GM23338 (cell line): ENCODE measurements at regions not wholly inside any gene's neighbourhood (a gene's known extent, or its start where the extent isn't known, plus 50 kb on each side); places are given as distances from the start of the nearest gene placed in this dataset.
A peak's percentile ranks its signal among the peaks of the same experiment; 100 is the strongest.

ENCODE experiments used
- ATAC-seq: fragments of 200-7000 bp; cut with Tn5 transposase; 3 replicates; pipeline ENCODE4 v1.9.1; 2020
- DNase-seq: peaks from one replicate; pipeline ENCODE4 v3.0.0-alpha.2; 2015; ENCODE audit warnings: low spot score
- H2AFZ ChIP-seq: fragments of 200-600 bp; sonication (generic); 2 replicates; pipeline ENCODE4 v1.8.0; 2016; ENCODE audit warnings: antibody characterized with exemption, mild to moderate bottlenecking, moderate library complexity
- H3F3A ChIP-seq: fragments of 200-600 bp; sonication (generic); replicated peaks from 2 replicates; pipeline ENCODE4 v1.8.0; 2017; ENCODE audit warnings: antibody characterized with exemption, mixed run types, low read depth
- H3K27ac ChIP-seq: fragments of 200-600 bp; sonication (generic); 2 replicates; pipeline ENCODE4 v1.6.1; 2016; ENCODE audit warnings: low read depth
- H3K27me3 ChIP-seq: fragments of 200-600 bp; sonication (generic); 2 replicates; pipeline ENCODE4 v1.8.0; 2016; ENCODE audit warnings: mild to moderate bottlenecking, mixed run types, moderate library complexity; ENCODE audit not compliant: insufficient read depth
- H3K36me3 ChIP-seq: fragments of 200-600 bp; sonication (generic); 2 replicates; pipeline ENCODE4 v1.8.0; 2016; ENCODE audit warnings: mild to moderate bottlenecking; ENCODE audit not compliant: insufficient read depth
- H3K4me1 ChIP-seq: fragments of 200-600 bp; sonication (generic); 2 replicates; pipeline ENCODE4 v1.8.0; 2016; ENCODE audit warnings: mild to moderate bottlenecking, moderate library complexity; ENCODE audit not compliant: insufficient read depth
- H3K4me2 ChIP-seq: fragments of 200-600 bp; sonication (generic); 2 replicates; pipeline ENCODE4 v1.7.1; 2017; ENCODE audit warnings: mixed run types
- H3K4me3 ChIP-seq: fragments of 200-600 bp; sonication (generic); 2 replicates; pipeline ENCODE4 v1.6.1; 2016; ENCODE audit warnings: mixed run types
- H3K79me2 ChIP-seq: fragments of 200-600 bp; sonication (generic); replicated peaks from 2 replicates; pipeline ENCODE4 v1.8.0; 2017; ENCODE audit warnings: mild to moderate bottlenecking; ENCODE audit not compliant: insufficient read depth
- H3K9me2 ChIP-seq: fragments of 200-600 bp; sonication (generic); 2 replicates; pipeline ENCODE4 v1.8.0; 2017; ENCODE audit not compliant: insufficient read depth
- H4K20me1 ChIP-seq: fragments of 200-600 bp; sonication (generic); replicated peaks from 2 replicates; pipeline ENCODE4 v1.8.0; 2017; ENCODE audit warnings: mild to moderate bottlenecking; ENCODE audit not compliant: insufficient read depth
- H3K27ac Mint-ChIP-seq: 2 replicates; pipeline ENCODE4 v1.8.0; 2020; ENCODE audit warnings: inconsistent platforms, mild to moderate bottlenecking, moderate library complexity, mixed read lengths
- H3K27me3 Mint-ChIP-seq: 3 replicates; pipeline ENCODE4 v1.8.0; 2022; ENCODE audit warnings: low read depth, mild to moderate bottlenecking, moderate library complexity, mixed read lengths, inconsistent platforms; ENCODE audit not compliant: insufficient read depth, poor library complexity
- H3K36me3 Mint-ChIP-seq: 3 replicates; pipeline ENCODE4 v1.8.0; 2021; ENCODE audit warnings: low read depth, mild to moderate bottlenecking, inconsistent platforms, moderate library complexity, mixed read lengths
- H3K4me1 Mint-ChIP-seq: 3 replicates; pipeline ENCODE4 v1.8.0; 2020; ENCODE audit warnings: mild to moderate bottlenecking, inconsistent platforms, mixed read lengths
- H3K4me3 Mint-ChIP-seq: 3 replicates; pipeline ENCODE4 v1.8.0; 2021; ENCODE audit warnings: moderate library complexity, mild to moderate bottlenecking, inconsistent platforms, mixed read lengths
- H3K9me3 Mint-ChIP-seq: 3 replicates; pipeline ENCODE4 v1.8.0; 2020; ENCODE audit warnings: moderate library complexity, mild to moderate bottlenecking, inconsistent platforms, mixed read lengths
- CREB1 ChIP-seq: fragments of 250-450 bp; sonication (Bioruptor Pico); IDR thresholded peaks from 2 replicates; pipeline ENCODE4 v1.5.0; 2020; ENCODE audit warnings: low read depth, mild to moderate bottlenecking, moderate library complexity
- CTCF ChIP-seq, 2 experiments: fragments of 200-600 bp in 1 of 2; sonication (generic) in 1 of 2; conservative IDR thresholded peaks; 2 replicates each; pipeline versions ENCODE4 v1.5.1 to v1.6.1; 2016 to 2017; ENCODE audit warnings: antibody characterized with exemption in 2 of 2, low read depth in 2 of 2, mild to moderate bottlenecking in 2 of 2, moderate library complexity in 1 of 2
- ETS1 ChIP-seq: IDR thresholded peaks from 2 replicates; pipeline ENCODE4 v1.6.1; 2016; ENCODE audit warnings: antibody characterized with exemption
- EZH2 ChIP-seq: fragments of 200-600 bp; sonication (generic); IDR thresholded peaks from one replicate; pipeline ENCODE4 v1.8.0; 2017; ENCODE audit warnings: antibody characterized with exemption, mild to moderate bottlenecking, low read depth; ENCODE audit not compliant: unreplicated experiment
- EZH2phosphoT487 ChIP-seq: fragments of 200-600 bp; sonication (generic); IDR thresholded peaks from one replicate; pipeline ENCODE4 v1.8.1; 2018; ENCODE audit warnings: antibody characterized with exemption; ENCODE audit not compliant: unreplicated experiment
- JUNB ChIP-seq: IDR thresholded peaks from one replicate; pipeline ENCODE4 v1.6.1; 2016; ENCODE audit warnings: antibody characterized with exemption; ENCODE audit not compliant: unreplicated experiment
- NANOG ChIP-seq: IDR thresholded peaks from 2 replicates; pipeline ENCODE4 v1.6.1; 2016; ENCODE audit warnings: antibody characterized with exemption, borderline replicate concordance
- POLR2AphosphoS5 ChIP-seq: IDR thresholded peaks from 2 replicates; pipeline ENCODE4 v1.6.1; 2016; ENCODE audit warnings: antibody characterized with exemption, low read depth
- REST ChIP-seq: IDR thresholded peaks from one replicate; pipeline ENCODE4 v1.6.1; 2018; ENCODE audit warnings: antibody characterized with exemption; ENCODE audit not compliant: unreplicated experiment
- STAT1 ChIP-seq: IDR thresholded peaks from one replicate; pipeline ENCODE4 v1.6.1; 2016; ENCODE audit warnings: antibody characterized with exemption; ENCODE audit not compliant: unreplicated experiment
- ZNF114 ChIP-seq: fragments of 250-450 bp; sonication (Bioruptor Pico); IDR thresholded peaks from 2 replicates; pipeline ENCODE4 v1.5.0; 2020; ENCODE audit warnings: mild to moderate bottlenecking, moderate library complexity
- ZNF331 ChIP-seq: fragments of 250-450 bp; sonication (Bioruptor Pico); IDR thresholded peaks from 2 replicates; pipeline ENCODE4 v1.5.0; 2020; ENCODE audit warnings: low read depth, mild to moderate bottlenecking, moderate library complexity
- ZNF462 ChIP-seq: fragments of 250-450 bp; sonication (Bioruptor Pico); IDR thresholded peaks from 2 replicates; pipeline ENCODE4 v1.5.0; 2020; ENCODE audit warnings: mild to moderate bottlenecking, moderate library complexity

- Histone ChIP-seq H3K4me3 (no peak overlapping the region), H3K4me2 (no peak overlapping the region), H2AFZ (peak overlapping the region; percentile 83), H3K27ac (no peak overlapping the region), H4K20me1 (no peaks in the 10 kb centered on the region), H3K4me1 (no peaks in the 10 kb centered on the region), H3K79me2 (no peaks in the 10 kb centered on the region), H3K36me3 (no peaks in the 10 kb centered on the region), H3K27me3 (no peaks in the 10 kb centered on the region), H3K9me2 (no peaks in the 10 kb centered on the region), H3F3A (no peaks in the 10 kb centered on the region)
- H3K27me3 Mint-ChIP-seq: no peaks in the 10 kb centered on the region
- H3K9me3 Mint-ChIP-seq: no peaks in the 10 kb centered on the region
- H3K27ac Mint-ChIP-seq: no peak overlapping the region
- TF ChIP-seq REST (no peak), ZNF114 (CRISPR knock-in tag) (no peak), EZH2 (no peak), CTCF (conservative IDR thresholded peaks at IDR 0.05; ENCODE audit: low read depth in 2 of 2) (no peak), EZH2phosphoT487 (no peak), NANOG (no peak), JUNB (no peak), ZNF331 (CRISPR knock-in tag) (no peak), POLR2AphosphoS5 (no peak), ZNF462 (CRISPR knock-in tag) (no peak), STAT1 (no peak), CREB1 (no peak), ETS1 (no peak)
- ATAC-seq: no peak
- no peaks in the 10 kb centered on the region for H3K36me3 Mint-ChIP-seq
- DNase-seq: no peak
- peaks cover 1% of the 10 kb centered on the region; the same call in 2 of the 3 replicates for H3K4me1 Mint-ChIP-seq
- H3K4me3 Mint-ChIP-seq: no peak overlapping the region
Measured at GRCh38 chr3:132911741-132912415, 126.3 kb upstream of the TMEM108 start.
